GM23338 (cell line): ENCODE measurements at regions not wholly inside any gene's neighbourhood (a gene's known extent, or its start where the extent isn't known, plus 50 kb on each side); places are given as distances from the start of the nearest gene placed in this dataset.
"Not testable (repeated sequence)": the region's sequence is repeated elsewhere in the genome, so short reads cannot be mapped to it uniquely, and the experiment has no call there.

Experiments
- TF ChIP-seq, protein P1 (sequence below), 2 experiments: fragments of 200-600 bp in 1 of 2; sonication (generic) in 1 of 2; conservative IDR thresholded peaks; 2 replicates each; pipeline versions ENCODE4 v1.5.1 to v1.6.1; 2016 to 2017; ENCODE audit warnings: antibody characterized with exemption in 2 of 2, low read depth in 2 of 2, mild to moderate bottlenecking in 2 of 2, moderate library complexity in 1 of 2
- TF ChIP-seq, protein P2 (sequence below): IDR thresholded peaks from one replicate; pipeline ENCODE4 v1.6.1; 2018; ENCODE audit warnings: antibody characterized with exemption; ENCODE audit not compliant: unreplicated experiment

DNA sequence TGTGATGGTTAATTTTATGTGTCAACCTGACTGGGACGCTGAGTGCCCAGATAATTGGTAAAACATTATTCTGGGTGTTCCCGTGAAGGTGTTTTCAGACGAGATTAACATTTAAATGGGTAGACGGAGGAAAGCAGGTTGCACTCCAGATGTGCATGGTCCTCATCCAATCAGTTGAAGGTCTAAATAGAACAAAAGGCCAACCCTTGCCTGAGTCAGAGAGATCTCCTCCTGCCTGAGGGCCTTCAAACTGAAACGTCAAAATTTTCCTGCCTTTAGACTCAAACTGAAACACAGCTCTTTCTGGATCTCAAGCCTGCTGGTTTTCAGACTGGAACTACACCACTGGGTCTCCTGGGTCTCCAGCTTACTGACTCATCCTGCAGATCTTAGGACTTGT lies 73.5 kb downstream of the NPIPA8 start:
- TF ChIP-seq, protein P1, sequence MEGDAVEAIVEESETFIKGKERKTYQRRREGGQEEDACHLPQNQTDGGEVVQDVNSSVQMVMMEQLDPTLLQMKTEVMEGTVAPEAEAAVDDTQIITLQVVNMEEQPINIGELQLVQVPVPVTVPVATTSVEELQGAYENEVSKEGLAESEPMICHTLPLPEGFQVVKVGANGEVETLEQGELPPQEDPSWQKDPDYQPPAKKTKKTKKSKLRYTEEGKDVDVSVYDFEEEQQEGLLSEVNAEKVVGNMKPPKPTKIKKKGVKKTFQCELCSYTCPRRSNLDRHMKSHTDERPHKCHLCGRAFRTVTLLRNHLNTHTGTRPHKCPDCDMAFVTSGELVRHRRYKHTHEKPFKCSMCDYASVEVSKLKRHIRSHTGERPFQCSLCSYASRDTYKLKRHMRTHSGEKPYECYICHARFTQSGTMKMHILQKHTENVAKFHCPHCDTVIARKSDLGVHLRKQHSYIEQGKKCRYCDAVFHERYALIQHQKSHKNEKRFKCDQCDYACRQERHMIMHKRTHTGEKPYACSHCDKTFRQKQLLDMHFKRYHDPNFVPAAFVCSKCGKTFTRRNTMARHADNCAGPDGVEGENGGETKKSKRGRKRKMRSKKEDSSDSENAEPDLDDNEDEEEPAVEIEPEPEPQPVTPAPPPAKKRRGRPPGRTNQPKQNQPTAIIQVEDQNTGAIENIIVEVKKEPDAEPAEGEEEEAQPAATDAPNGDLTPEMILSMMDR (conservative IDR thresholded peaks at IDR 0.05; ENCODE audit: low read depth in 2 of 2), result not testable (repeated sequence)
- TF ChIP-seq, protein P2, sequence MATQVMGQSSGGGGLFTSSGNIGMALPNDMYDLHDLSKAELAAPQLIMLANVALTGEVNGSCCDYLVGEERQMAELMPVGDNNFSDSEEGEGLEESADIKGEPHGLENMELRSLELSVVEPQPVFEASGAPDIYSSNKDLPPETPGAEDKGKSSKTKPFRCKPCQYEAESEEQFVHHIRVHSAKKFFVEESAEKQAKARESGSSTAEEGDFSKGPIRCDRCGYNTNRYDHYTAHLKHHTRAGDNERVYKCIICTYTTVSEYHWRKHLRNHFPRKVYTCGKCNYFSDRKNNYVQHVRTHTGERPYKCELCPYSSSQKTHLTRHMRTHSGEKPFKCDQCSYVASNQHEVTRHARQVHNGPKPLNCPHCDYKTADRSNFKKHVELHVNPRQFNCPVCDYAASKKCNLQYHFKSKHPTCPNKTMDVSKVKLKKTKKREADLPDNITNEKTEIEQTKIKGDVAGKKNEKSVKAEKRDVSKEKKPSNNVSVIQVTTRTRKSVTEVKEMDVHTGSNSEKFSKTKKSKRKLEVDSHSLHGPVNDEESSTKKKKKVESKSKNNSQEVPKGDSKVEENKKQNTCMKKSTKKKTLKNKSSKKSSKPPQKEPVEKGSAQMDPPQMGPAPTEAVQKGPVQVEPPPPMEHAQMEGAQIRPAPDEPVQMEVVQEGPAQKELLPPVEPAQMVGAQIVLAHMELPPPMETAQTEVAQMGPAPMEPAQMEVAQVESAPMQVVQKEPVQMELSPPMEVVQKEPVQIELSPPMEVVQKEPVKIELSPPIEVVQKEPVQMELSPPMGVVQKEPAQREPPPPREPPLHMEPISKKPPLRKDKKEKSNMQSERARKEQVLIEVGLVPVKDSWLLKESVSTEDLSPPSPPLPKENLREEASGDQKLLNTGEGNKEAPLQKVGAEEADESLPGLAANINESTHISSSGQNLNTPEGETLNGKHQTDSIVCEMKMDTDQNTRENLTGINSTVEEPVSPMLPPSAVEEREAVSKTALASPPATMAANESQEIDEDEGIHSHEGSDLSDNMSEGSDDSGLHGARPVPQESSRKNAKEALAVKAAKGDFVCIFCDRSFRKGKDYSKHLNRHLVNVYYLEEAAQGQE, result not testable (repeated sequence)
